Stimulated activated CD8-positive, alpha-beta memory T cell treated with anti-CD3 and anti-CD28 coated beads, Interleukin-12 subunit alpha, Interleukin-12 subunit beta, amount 100 ng/mL, for 24 hours (primary cell): ENCODE measurements at regions not wholly inside any gene's neighbourhood (a gene's known extent, or its start where the extent isn't known, plus 50 kb on each side); places are given as distances from the start of the nearest gene placed in this dataset.
"Not testable (repeated sequence)": the region's sequence is repeated elsewhere in the genome, so short reads cannot be mapped to it uniquely, and the experiment has no call there.

ENCODE experiments used
- DNase-seq: peaks from one replicate; pipeline ENCODE4 v3.0.0-alpha.2; 2020; ENCODE audit errors: extremely low read depth

- DNase-seq, result no peak
Measured at GRCh38 chr5:56659971-56660370, 155.4 kb upstream of the MAP3K1 start.

DNA sequence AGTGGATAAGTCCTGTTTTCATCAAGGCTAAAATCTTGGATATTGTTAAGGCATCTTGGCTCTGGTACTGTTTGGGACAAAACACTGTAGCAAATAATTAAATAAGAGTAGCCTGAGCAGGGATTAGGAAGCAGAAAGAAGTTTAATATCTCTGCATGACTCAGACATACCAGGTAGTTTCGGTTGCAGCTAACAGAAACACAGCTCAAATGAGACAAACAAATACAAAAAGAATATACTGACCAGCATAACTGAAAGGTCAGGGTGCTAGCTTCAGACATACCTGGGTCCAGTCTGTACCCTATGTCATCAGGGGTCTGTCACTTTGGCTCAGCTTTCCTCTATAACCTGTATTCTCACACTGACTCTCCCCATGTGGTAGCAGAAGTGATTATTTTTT, 156.4 kb upstream of the MAP3K1 start:
- no peak for DNase-seq

DNA sequence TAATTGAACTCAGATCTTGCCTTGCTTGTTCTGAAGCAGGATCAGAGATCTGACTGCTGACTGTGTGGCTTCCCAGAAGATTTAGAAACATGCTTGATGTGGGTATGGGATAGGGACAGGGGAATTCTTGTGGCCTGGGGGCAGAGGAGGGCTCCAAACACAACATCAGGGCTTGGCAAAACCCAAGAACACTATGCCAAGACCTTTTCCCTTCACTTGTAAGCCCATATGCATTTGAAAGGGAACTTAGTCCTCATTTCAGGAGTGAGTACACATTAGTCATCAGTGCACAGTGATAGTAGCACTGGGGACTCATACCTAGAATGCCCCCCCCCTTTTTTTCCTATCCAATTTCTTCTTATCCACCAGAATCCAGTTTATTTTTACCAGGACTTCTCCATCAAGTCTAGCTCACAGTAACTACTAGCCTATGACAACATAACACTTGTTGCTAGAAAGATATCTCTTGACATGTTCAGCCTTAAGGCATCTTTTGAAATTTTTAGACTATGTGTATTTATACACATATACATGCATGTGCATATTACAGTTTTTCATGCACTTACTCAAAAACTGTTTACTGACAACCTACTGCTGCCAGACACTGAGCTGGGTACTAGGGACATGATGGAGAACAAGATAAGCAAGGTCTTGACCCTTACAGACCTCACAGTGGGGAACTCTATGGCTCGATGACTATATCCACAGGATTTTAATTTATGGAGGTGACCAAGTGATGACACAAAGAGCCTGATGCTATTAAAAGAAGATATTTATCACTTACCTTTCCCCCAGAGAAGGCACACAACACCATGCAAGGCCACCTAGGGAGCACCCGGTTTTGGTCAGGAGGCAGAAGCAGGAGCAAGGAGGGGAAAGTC, 158.3 kb upstream of the MAP3K1 start:
- no peak for DNase-seq

DNA sequence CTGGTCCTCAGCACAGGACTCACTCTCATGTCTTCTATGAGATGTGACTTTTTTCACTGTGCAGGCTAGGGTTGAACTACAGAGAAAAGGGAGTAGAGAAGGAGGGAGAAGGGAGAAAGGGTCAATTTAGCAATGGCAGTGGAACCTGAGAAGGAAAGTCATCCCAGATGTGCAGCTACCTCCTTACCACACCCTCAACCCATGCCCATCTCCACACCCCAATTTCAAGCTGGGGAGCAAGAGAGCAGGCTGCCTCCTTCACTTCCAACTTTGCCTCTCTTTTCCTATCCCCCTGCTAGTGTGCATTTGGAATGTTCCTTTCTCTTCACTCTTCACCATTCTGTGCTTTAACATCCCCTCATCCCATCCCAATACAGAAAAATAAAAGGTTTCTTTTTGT, 163.5 kb upstream of the MAP3K1 start:
- DNase-seq, result no peak

- DNase-seq, result no peak
Measured at GRCh38 chr5:56650386-56650785, 165.0 kb upstream of the MAP3K1 start.

DNA sequence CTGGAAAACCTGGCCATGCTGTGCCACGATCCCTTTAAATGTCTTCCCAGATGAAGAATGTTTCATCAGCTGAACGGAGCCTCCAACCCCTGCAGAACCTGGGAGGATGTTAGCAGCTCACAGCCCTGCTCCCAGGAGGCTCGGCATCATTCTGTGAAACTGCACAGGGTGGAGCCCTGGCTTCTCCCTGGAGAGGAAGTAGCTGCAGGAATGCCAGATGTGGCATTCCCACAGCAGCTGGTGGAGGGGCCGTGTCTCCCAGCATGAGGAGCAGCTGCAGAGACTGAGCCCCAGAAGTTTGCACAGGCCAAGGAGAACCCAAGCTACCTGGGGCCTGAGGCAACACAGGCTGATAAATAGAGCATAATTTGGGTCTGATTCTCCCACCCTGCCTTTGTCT, 165.8 kb upstream of the MAP3K1 start:
- no peak for DNase-seq

GRCh38 chr5:56648460-56649034, 166.8 kb upstream of the MAP3K1 start:
- no peak for DNase-seq

DNA sequence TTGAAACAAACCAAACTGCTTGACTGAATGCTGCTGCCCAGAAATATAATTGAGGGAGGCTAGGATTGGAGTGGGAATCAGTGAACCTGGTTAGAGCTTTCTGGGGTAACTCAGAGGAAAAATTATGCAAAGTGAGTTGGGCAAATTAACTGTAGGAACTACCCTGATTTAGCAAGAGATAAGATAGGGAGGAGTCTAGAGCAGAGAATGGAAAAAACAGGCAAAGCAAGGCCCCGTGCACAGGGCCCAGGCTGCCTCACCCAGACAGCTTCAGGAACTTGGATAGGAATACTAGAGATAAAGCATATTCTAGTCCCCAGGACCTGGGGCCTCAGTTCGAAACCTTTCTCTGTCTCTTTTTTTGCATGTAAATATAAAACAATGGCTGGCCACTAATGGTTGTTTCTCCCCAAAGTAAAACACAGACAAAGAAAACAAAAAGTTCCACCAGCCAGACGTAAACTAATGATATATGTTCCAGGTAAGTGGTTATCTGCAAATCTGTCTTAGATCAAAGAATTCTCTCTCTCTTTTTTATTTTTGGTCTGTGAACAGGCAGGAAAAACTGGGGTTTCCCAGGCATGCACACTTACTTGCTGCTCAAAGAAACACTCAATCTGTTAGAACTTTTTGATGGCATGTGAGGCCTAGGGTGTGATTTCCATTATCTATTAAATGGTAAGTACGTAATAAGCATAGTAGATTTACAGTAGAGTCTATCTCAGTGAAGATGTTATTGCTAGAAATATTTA, 168.1 kb upstream of the MAP3K1 start:
- DNase-seq, result no peak

- DNase-seq, result no peak
Measured at GRCh38 chr5:56641635-56642260, 173.6 kb upstream of the MAP3K1 start.

GRCh38 chr5:56640763-56641406, 174.5 kb upstream of the MAP3K1 start:
- DNase-seq, result no peak

DNA sequence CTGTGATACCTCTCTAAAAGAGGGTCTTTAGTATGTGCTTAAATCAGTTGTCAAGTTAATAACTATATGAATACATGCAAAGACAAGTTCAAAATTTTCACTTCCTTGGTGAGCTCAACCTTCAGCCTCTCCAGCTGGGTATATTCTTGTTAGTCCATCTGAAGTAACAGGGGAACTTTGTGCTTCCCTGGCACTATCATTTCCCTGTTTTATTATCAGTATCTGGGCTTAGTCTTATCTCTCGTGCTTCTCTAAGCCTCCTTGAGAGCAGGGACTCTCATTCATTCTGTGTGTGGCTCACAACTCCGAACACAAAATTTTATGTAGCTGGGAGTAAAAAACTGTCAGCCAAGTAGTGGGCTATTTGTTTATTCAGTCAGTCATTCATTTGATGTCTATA, 175.9 kb upstream of the MAP3K1 start:
- no peak for DNase-seq

DNA sequence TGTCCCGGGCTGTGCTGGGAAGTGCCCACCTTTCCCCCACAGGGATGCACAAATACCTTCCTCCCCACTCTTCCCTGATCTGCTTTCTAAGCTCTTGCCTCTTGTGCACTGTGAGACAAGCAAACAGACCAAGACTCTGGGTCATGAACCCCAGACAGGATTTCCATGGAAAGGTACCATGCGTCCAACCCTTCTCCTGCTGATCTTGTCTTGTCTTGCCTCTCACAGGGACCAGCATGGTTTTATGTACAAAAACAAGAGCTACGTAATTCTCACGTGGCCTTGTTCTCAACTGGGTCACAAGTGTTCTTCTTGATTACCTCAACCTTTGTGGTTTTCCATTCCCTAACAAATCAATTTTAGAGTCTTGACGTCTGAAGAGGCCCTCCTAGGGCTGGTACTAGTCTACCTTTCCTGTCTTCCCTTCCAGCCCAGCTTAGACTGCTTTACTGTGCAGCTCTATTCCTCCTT, 176.5 kb upstream of the MAP3K1 start:
- DNase-seq, result no peak

DNA sequence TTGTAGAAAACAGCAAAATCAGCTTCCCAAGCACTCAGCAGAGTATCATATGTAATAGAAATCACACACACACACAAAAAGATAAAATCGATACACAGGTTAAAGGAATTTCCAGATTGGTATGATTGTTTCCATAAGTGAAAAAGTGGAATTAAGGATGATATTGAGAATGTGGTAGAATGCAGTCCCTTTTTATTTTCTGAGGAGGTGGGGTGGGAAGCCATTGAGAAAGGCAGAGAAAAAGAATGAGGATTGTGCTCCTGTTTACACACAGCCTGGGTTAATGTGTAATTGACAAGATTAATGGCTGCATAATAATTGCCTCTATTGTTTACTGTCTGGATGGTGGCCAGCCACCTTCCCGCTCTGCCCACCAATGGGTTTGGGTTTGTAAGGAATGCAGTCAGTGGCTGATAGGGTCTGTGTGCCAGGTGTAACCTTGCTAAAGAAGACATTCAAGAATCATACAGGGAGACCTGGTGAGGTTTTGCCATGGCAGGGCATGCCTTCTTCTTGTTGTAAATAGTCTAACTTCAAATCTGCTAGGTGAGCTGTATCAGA, 177.2 kb upstream of the MAP3K1 start:
- DNase-seq, result no peak

DNA sequence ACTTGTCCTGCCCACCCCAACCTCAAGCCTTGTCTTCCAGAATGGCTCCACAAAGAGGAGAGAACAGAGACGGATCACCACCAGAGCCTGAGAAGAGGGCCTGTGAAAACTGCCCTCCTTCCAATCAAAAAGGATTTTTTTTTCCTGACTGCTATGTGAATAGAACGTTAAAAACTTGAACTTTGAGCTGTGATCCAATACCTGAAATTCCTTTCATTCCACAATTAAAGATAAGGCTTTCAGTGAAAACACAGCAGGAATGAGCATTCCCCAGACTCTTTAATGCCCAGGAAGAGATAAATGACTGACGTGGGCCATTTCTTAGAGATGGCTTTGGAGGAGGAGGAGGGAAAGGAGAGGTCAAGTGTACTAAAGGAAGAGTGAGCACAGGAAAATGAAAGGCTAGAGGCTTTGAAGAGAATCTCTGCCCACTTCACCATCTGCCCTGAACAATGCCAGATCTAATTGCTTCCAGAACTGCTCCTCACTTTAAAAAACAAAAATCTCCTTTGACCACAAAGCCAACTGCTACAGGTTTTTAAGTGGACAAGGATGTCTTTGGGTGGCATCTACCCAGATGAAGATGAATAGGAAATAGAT, 177.9 kb upstream of the MAP3K1 start:
- DNase-seq, result no peak

- no peak for DNase-seq
Measured at GRCh38 chr5:56633950-56634349, 181.4 kb upstream of the MAP3K1 start.

DNA sequence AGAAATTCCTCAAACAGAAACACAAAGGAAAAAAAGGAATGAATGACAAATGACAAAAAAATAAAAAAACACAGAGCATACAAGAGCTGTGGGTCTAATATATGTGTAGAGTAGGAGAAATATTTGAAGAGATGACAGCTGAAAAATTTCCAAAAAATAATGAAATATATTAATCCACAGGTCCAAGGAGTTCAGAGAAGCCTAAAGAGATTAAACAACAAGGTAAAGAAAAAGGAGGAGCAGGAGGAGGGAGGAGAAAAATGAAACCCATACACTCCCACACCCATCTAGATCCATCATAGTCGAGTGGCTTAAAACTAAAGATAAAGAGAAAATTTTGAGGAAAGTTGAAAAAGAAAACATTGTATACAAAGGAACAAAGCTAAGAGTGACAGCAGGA, 182.4 kb upstream of the MAP3K1 start:
- no peak for DNase-seq

- no peak for DNase-seq
Measured at GRCh38 chr5:56632199-56632598, 183.2 kb upstream of the MAP3K1 start.

DNA sequence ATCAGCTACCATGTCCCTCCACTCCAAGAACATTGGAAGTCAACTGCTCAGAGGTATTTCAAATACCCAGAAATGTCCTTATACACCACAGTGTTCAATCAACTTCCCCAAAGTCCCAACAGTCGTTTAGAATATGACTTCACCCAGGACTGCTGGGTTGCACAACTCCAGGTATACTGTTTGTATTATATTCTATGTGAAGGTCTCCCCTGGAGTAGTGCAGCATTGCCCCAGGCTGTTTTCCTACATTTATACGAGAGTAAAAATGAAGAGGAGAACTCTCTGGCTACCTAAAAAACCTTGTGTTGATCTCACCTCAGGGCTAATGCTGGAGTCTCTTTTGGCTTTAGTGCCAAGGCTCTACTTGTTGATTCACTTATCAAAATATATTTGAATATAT, 183.6 kb upstream of the MAP3K1 start:
- DNase-seq, result no peak

- DNase-seq, result not testable (repeated sequence)
Measured at GRCh38 chr5:56628616-56629015, 186.7 kb upstream of the MAP3K1 start.

GRCh38 chr5:56625541-56625940, 189.8 kb upstream of the MAP3K1 start:
- no peak for DNase-seq

DNA sequence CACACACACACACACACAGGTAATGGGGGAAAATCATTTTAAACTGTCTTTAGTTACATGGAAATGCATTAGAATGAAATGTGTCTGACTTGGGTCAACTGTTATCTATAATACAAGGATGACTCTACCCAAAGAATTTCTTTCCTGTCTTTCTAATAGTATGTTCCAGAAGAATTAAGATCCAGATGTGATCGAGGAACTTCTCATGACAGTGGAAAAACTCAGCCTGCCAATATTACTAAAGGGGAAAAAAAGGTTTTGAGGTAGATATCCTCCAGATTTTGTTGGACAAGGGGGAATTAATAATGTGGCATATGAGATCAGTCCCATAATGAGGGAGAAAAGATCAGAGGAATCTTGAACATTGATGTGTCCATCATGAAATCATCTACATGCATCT, 190.6 kb upstream of the MAP3K1 start:
- no peak for DNase-seq
